ENCODE measurements at regions not wholly inside any gene's neighbourhood (a gene's known extent, or its start where the extent isn't known, plus 50 kb on each side); places are given as distances from the start of the nearest gene placed in this dataset.

DNA sequence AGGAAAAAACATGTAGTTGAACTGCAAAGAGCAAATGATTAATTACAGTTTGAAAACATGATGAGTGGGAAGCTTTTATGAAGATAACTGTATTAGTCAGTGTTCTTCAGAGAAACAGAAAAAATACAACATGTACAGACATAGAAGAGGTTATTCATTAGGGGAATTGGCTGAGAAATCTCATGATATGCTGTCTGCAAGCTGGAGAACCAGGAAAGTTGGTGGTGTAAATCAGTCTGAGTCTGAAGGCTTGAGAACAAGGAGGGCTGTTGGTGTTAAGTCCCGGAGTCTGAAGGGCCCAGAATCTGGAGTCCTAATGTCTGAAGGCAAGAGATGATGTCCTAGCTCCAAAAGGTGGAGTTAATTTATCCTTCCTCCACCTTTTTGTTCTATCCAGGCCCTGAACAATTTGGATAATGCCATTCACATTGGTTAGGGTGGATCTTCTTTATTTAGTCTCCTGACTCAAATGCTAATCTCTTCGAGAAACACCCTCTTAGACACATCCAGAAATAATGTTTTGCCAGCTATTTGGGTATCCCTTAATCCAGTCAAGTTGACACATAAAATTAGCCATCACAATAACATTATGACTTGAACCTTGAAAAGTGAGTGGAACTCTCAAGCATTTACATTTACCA is 672.9 kb upstream of the PTBP2 start:
- ChIA-PET POLR2A (no interaction called here), CTCF (no interaction called here)
- TF ChIP-seq POLR2AphosphoS5 (IDR thresholded peaks at IDR 0.05; ENCODE audit: insufficient read depth, low read depth, low read length) (no peak), JUN (IDR thresholded peaks at IDR 0.05; ENCODE audit: borderline replicate concordance, insufficient read depth, insufficient read length, low read depth) (no peak), POLR2A (IDR thresholded peaks at IDR 0.05; ENCODE audit: low read depth, low read length) (no peak), GATA2 (IDR thresholded peaks at IDR 0.05; ENCODE audit: insufficient read depth, insufficient read length, low read depth, low read length) (no peak), EZH2 (IDR thresholded peaks at IDR 0.05; ENCODE audit: borderline replicate concordance, low read depth, low read length, severe bottlenecking) (no peak), MYC (IDR thresholded peaks at IDR 0.05; ENCODE audit: low read depth, low read length) (no peak), FOS (IDR thresholded peaks at IDR 0.05; ENCODE audit: borderline replicate concordance, insufficient read depth, low read length) (no peak)
- TF ChIP-seq, protein P1, sequence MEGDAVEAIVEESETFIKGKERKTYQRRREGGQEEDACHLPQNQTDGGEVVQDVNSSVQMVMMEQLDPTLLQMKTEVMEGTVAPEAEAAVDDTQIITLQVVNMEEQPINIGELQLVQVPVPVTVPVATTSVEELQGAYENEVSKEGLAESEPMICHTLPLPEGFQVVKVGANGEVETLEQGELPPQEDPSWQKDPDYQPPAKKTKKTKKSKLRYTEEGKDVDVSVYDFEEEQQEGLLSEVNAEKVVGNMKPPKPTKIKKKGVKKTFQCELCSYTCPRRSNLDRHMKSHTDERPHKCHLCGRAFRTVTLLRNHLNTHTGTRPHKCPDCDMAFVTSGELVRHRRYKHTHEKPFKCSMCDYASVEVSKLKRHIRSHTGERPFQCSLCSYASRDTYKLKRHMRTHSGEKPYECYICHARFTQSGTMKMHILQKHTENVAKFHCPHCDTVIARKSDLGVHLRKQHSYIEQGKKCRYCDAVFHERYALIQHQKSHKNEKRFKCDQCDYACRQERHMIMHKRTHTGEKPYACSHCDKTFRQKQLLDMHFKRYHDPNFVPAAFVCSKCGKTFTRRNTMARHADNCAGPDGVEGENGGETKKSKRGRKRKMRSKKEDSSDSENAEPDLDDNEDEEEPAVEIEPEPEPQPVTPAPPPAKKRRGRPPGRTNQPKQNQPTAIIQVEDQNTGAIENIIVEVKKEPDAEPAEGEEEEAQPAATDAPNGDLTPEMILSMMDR (IDR thresholded peaks at IDR 0.05; ENCODE audit: extremely low read depth in 1 of 2, insufficient read depth in 1 of 2, low read depth in 1 of 2, low read length in 2 of 2) = no peak
- TF ChIP-seq, protein P2, sequence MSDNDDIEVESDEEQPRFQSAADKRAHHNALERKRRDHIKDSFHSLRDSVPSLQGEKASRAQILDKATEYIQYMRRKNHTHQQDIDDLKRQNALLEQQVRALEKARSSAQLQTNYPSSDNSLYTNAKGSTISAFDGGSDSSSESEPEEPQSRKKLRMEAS (IDR thresholded peaks at IDR 0.05; ENCODE audit: insufficient read depth, insufficient read length) = no peak
- H3K79me2 ChIP-seq (ENCODE audit: control insufficient read depth, insufficient read depth, low read length) = no peaks in the 10 kb centered on the region
- dilution Hi-C loops (cut with MboI; ENCODE audit: extremely low pct_ligation_motif_present, low sequenced_read_pairs) = no loop called here
- no peak overlapping the region for H3K4me3 ChIP-seq (replicated peaks in 1 of 3; ENCODE audit: insufficient read depth in 1 of 3, low read depth in 1 of 3, low read length in 3 of 3)
- FAIRE-seq = no peak
- H3K9me3 ChIP-seq (replicated peaks; ENCODE audit: control insufficient read depth, insufficient read depth, low read length) = no peaks in the 10 kb centered on the region
- H3K9me1 ChIP-seq (replicated peaks; ENCODE audit: control insufficient read depth, extremely low read depth, insufficient read depth, low read length) = no peaks in the 10 kb centered on the region
- DNase-seq (ENCODE audit: low read depth, low spot score) = no peak
- H3K27ac ChIP-seq (ENCODE audit: insufficient read depth, low read depth, low read length) = no peak overlapping the region
- no peak overlapping the region for H3K4me2 ChIP-seq (ENCODE audit: insufficient read depth, low read length)
- intact Hi-C loops (cut with micrococcal nuclease) = no loop called here
- no peaks in the 10 kb centered on the region for H3K4me1 ChIP-seq (ENCODE audit: control insufficient read depth, extremely low read depth, insufficient read depth, low read length)
- no peaks in the 10 kb centered on the region for H3K36me3 ChIP-seq (ENCODE audit: control insufficient read depth in 2 of 2, extremely low read depth in 1 of 2, insufficient read depth in 2 of 2, low read length in 2 of 2)
- H2AFZ ChIP-seq (ENCODE audit: low read depth, low read length) = no peak overlapping the region
- no TSS peak for BruUV-seq (replicated peaks)
- H3K27me3 ChIP-seq (ENCODE audit: control insufficient read depth in 2 of 2, insufficient read depth in 2 of 2, low read length in 2 of 2) = no peaks in the 10 kb centered on the region
- H4K20me1 ChIP-seq (replicated peaks; ENCODE audit: control insufficient read depth, extremely low read depth, insufficient read depth, low read length) = no peaks in the 10 kb centered on the region
- no peak overlapping the region for H3K9ac ChIP-seq (replicated peaks; ENCODE audit: extremely low read depth, insufficient read depth, low read length)

All from endothelial cell of umbilical vein (primary cell).